WTC11 (cell line): ENCODE measurements at regions not wholly inside any gene's neighbourhood (a gene's known extent, or its start where the extent isn't known, plus 50 kb on each side); places are given as distances from the start of the nearest gene placed in this dataset.

Source experiments
- FOXJ3 ChIP-seq: sonication (generic); formaldehyde crosslinking; IDR thresholded peaks from 2 replicates; pipeline ENCODE4 v1.9.0; 2021; ENCODE audit warnings: missing genetic modification reagents, mild to moderate bottlenecking, borderline replicate concordance
- IRF2 ChIP-seq: sonication (generic); formaldehyde crosslinking; IDR thresholded peaks from 2 replicates; pipeline ENCODE4 v1.8.0; 2022; ENCODE audit warnings: low read depth, missing genetic modification reagents, borderline replicate concordance
- TF ChIP-seq, protein P1 (sequence below): sonication (generic); formaldehyde crosslinking; IDR thresholded peaks from 2 replicates; pipeline ENCODE4 v1.8.1; 2023; ENCODE audit warnings: mild to moderate bottlenecking, missing genetic modification reagents, moderate library complexity
- TF ChIP-seq, protein P2 (sequence below): fragments of 200-600 bp; IDR thresholded peaks from 2 replicates; pipeline ENCODE4 v1.8.0; 2022; ENCODE audit warnings: antibody characterized with exemption

- TF ChIP-seq FOXJ3 (CRISPR knock-in tag) (no peak), IRF2 (no peak)
- TF ChIP-seq, protein P1, sequence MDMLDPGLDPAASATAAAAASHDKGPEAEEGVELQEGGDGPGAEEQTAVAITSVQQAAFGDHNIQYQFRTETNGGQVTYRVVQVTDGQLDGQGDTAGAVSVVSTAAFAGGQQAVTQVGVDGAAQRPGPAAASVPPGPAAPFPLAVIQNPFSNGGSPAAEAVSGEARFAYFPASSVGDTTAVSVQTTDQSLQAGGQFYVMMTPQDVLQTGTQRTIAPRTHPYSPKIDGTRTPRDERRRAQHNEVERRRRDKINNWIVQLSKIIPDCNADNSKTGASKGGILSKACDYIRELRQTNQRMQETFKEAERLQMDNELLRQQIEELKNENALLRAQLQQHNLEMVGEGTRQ (CRISPR knock-in tag) = no peak
- TF ChIP-seq, protein P2, sequence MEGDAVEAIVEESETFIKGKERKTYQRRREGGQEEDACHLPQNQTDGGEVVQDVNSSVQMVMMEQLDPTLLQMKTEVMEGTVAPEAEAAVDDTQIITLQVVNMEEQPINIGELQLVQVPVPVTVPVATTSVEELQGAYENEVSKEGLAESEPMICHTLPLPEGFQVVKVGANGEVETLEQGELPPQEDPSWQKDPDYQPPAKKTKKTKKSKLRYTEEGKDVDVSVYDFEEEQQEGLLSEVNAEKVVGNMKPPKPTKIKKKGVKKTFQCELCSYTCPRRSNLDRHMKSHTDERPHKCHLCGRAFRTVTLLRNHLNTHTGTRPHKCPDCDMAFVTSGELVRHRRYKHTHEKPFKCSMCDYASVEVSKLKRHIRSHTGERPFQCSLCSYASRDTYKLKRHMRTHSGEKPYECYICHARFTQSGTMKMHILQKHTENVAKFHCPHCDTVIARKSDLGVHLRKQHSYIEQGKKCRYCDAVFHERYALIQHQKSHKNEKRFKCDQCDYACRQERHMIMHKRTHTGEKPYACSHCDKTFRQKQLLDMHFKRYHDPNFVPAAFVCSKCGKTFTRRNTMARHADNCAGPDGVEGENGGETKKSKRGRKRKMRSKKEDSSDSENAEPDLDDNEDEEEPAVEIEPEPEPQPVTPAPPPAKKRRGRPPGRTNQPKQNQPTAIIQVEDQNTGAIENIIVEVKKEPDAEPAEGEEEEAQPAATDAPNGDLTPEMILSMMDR = no peak
These were observed 106.0 kb upstream of the FAM78B start for GRCh38 chr1:166272851-166273250.
